ENCODE measurements at regions not wholly inside any gene's neighbourhood (a gene's known extent, or its start where the extent isn't known, plus 50 kb on each side); places are given as distances from the start of the nearest gene placed in this dataset.
"Not testable (repeated sequence)": the region's sequence is repeated elsewhere in the genome, so short reads cannot be mapped to it uniquely, and the experiment has no call there.

DNA sequence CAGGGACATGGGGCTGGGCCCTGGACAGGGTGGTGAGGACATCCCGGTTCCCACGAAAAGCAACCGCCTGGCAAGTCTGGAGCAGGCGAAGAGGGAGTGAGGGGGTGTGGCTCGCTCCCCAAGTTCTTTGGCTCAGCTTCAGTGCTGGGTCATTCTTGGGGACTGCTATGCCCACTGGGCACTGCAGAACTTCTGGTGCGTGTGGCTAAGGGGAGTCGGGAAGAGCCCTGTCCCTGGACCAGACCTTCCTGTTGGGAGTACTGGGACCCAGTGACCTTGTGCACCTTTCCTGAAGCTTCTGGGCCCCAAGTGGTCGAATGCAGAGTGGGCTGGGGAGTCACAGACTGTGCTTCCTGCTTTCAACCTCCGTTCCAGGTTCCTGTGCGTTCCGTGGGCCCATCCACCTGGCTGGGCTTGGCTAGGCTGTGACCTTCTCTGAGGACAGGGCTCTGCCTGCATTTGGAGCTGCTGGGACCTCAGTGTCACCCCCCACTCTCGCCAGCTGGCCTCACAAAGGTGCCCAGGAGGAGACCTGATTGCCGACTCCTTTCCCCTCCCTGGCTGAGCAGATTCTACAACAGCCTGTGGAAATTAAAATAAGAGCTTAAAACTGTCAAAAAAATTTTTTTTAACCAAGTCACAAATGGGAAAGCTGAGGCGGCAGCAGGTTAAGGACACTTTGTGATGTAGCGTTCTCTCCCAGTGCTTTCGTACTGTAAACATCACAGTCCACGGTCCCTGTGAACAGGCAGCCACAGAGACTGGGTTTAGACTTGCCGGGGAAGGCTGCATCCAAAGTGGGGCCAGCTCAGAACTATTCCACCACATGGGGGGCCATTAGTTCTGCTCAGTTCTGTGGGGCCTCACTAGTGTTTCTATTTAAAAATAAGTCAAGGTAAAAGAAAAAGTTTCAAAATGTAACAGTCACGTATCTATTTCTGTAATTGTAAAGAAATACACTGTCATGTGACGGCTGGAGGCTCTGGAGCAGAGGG is 63.8 kb upstream of the WNT7B start:
- DNase-seq, result no peak

DNA sequence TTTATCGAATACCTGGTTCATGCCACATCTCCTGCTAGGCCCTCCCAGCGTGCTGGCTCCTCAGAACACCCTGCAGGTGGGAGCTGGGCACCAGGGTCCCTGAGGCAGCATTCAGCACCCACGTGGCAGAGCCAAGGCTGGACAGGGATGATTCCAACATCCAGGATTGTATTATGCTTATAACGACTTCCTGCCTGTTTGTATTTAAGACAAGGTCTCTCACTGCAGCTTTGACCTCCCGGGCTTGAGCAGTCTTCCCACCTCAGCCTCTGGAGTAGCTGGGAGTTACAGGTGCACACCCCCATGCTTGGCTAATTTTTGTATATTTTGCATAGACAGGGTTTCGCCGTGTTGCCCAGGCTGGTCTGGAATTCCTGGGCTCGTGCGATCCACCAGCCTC is 64.7 kb upstream of the WNT7B start:
- no peak for DNase-seq

DNA sequence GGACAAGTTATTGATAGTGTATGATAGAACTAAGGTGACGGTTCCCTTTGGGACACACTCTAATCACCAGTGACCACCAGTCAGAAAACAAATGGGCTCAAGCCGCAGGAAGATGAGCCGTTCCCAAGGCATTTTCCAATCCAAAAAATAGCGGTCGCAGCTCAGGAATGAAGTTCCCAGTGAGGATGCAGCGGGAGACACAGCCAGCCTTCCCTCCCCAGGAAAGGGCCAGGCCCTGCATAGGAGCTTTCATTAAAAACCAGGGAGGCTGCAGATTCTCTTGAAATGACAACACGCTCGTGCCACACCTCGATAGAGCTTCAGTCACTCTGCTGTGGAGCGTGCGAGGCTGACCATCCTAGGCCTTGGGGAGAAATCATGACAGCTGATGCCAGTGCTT is 65.8 kb upstream of the WNT7B start:
- DNase-seq, result no peak

DNA sequence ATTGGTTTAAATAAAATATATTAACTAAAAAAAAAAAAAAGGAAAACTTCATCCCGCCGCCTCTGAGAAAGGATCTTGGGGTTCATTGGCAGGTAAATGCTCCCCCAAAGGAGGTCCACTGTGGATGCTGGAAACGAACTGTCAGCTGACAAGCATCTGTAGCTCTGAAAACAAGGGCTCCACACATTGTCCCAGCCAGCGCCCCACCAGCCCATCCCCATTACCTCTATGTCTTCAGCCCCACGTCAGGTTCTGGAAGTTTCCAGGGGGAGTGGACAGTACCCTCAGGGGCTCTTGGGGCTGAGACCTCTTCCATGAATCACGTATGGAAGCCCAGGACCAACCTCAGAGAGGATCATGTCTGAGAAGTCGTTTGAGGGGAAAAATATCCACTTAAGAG is 66.4 kb upstream of the WNT7B start:
- DNase-seq, result no peak

DNA sequence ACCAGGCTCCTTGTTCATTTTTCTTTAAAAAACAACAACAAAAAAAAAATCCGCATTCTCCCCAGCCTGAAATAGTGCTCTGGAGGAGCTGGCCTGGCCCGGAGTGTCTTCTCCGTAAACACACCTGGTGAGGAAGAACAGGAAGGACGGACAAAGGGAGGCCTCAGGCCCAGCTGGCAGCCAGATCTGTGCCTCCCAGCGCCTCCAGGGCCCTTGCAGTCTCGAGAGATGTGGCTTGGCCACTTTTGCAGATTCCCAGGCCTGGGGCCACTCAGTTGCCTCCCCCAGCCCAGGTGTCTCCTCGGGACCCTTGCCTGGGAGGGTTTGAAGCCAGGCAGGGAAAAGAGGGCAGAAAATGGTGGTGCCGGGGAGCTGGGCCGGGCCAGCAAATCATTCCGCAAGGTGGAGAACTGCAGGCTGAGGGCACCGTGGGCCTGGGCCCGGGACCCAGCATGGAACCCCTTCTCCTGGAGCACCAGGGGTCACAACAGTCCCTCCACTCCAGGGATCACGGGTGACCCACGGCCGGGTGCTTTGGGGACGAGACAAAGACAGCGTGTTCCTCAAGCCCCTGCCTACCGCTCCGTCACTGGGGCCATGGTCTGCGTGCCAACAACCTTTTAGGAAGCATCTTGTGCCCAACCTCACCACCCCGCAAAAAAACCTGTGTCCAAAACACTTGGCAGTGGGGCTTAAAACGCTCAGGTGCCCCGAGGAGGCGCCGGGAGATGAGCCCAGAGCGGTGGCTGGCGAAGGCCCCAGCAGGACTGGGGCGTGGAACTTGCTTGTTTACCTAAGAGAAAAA is 67.1 kb upstream of the WNT7B start:
- peak; percentile 18 for DNase-seq

DNA sequence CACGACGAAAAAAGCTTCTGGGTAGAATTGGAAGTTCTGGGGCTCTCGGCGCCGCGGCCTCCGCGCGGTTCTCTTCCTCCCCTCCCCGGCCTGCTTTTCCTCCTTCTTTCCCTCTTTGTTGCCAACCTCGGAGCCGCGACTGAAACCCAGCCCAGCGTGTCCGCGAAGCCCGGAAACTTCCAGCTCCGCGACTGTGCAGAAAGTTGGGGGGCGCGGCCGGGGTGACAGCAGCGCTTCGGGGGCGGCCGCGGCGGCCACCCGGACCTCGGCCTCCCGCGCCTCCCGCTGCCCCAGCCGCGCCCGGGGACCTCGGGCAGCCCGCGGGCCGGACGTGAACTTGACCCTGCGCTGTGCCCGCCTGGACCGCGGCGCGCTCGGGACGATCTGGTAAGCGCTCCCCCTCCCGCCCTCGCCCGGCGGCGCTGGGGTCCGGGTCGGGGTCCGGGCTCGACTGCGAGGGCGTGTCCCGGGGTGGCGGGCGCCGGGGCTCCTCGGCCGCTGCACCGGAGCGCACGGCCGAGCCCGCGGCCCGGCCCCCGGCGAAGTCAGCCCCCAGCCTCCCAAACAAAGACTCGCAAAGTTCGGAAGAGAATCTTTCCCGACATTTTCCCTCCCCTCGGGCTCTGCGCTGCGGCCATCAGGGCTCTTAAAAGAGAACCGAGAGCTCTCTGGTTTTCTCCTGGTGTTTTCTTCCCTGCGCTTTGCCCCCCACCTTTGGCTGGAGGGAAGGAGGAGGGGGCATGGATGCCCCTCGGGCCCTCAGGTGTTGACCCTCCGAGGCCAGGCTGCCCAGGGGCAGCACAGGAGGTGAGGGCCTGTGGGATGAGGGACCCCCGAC is 67.9 kb upstream of the WNT7B start:
- DNase-seq, result no peak

DNA sequence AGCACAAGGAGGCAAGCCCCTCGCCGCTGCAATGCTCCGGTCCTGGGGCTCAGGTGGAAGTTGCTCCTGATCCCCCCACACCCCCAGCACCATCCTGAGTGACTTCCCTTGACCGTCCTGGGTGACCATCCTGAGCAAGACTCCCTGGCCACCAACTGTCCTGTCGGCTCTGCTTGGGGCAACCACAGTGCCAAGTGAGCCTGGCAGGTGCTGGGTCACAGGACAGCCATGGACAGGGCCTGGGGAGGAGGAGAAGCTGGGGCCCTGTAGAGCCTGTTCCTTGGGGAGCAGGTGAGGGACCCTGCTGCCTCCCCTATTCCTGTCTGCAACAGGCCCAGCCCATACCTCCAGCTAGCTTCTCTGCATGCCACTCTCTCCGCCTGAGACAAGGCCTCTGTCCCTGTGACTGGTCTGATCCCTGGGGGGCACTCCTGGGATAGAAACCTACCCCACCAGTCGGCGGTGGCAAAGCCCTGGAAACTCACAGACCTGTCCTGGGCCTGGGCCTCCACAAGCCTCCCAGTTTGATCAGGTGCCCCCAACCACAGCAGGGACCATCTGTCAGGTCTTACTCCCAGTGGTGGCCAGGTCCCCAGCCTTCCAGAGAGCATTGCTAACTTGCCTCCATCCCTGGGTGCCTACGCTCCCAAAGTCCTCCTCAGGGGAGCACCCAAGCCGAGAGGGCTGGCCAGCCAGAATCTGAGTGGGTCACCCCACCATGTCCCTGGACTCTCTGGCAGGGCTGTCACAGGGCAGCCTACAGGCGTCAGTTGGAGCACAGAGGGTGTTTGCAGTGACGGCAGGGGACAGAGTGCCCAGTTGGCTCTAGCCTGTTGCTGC is 68.7 kb upstream of the WNT7B start:
- no peak for DNase-seq

DNA sequence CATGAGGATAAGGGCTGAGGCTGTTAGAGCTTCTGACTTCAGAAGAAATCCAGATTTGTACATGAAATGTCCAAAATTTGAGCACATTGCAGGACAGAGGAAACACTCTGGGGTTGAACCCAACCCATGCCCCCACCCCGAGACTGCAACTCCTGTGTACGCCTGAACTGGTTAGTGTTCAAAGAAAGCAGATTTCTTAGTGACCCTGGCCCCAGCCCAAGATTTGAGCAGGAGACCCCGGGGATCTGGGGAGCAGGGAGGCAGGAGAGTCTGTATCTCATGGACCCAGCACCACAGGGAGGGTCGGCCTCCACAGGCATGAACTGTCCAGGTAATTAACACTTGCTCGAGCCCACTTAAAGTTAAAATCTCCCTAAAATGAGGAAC is 69.3 kb upstream of the WNT7B start:
- DNase-seq, result no peak

DNA sequence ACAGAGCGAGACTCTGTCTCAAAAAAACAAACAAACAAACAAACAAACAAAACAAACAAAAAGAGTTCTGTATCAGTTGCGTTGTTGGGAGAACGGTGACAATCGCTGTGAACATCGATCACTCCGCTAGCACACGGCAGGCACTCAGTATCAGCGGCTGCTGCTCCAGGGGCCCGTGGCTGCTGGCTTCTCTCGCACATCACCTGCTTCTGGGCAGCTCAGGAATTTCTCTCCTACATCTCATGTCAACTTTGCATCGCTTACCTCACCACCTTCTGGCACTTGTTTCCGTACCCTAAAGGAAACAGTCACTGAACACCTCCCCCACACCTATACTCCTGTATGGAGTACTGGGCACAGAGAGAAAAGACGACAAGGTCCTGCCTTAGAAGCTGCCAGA is 70.3 kb upstream of the WNT7B start:
- no peak for DNase-seq

DNA sequence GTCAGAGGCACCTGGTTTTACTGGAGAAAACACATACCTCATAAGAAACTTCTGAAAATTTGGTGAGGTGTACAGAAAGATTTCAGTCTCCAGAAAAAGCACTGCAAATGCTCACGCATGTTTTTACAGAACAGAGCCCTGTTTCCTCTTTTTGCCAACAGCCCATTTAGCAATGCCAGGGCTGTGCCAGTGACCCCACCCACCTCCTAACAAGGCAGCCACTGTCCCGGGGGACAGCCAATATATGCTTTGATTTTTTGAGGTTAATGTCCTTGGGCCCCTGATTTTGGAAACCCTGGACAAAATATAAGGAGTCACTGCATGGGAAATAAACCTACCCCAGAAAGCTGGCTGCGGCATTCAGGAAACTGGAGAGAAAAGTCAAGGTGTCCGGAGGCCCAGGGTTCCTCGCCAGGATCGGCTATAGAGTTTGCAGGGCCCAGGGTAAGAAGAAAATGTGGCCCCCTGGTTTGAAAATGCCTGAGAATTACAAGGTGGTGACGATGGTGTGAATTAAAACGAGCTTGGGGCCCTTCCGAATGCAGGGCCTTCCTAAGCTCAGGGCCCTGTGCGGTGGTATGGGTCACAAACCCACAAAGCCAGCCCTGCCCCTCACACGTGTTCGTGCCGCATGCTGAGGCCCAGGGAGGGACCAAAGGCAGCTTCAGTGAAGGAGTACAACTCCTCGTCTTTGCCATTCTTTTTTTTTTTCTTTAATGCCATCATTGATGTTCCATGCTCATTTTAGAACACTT is 71.1 kb upstream of the WNT7B start:
- DNase-seq, result no peak

DNA sequence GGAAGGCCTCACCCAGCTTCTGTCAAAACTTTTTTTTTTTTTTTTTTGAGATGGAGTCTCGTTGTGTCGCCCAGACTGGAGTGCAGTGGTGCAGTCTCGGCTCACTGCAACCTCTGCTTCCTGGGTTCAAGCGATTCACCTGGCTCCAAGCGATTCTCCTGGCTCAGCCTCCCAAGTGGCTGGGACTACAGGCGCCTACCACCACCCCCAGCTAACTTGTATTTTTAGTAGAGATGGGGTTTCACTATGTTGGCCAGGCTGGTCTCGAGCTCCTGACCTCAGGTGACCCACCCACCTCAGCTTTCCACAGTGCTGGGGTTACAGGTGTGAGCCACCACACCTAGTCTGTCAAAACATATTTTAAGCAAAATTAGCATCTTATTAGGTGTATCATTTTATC is 71.7 kb upstream of the WNT7B start:
- DNase-seq, result not testable (repeated sequence)

DNA sequence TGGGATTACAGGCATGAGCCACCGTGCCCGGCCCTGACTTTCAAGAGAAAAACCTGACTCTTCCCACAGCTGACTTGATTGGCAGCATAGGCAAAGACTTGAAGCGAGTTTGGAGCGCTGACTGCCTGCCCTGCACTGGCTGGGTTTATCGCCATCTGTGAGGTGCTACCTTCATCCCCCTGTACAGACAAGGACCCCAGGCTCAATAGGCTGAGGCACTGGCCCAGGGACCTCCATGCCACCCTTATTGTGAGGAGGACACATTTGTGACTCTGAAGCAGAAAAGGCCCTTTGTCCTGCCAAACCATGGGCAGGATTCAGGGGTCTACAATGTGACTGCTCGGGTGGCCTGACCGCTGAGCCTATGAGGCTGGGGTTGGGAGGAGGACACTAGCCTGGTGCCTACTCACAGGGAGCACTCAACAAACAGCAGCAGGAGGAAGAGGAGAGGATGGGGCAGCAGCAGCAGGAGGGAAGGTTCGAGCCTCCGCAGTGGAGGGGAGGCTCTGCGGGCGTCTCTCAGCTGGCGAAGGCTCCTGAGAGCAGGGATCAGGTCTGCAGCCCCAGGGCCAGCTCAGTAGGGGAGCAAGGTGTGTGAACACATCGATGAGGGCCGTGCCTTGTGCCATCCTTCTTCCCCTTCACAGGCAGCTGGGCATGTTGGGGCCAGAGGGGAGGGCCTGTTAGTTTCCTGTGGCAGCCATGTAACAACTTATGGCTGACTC is 72.9 kb upstream of the WNT7B start:
- DNase-seq, result no peak

DNA sequence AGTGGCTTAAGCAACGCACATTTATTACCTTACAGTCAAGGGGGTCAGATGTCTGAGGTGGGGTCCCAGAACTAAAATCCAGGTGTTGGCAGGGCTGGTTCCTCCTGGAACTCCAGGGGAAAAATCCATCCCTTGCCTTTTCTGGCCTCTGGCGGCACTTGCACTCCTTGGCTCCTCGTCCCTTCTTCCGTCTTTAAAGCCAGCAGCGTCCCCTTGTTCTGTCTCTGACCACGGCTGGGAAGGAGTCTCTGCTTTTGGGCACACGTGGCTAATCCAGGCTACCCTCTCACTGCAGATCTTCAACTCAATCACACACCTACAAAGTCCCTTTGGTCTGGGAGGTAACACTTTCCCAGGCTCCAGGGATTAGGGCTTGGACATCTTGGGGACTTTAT is 73.5 kb upstream of the WNT7B start:
- DNase-seq, result no peak

DNA sequence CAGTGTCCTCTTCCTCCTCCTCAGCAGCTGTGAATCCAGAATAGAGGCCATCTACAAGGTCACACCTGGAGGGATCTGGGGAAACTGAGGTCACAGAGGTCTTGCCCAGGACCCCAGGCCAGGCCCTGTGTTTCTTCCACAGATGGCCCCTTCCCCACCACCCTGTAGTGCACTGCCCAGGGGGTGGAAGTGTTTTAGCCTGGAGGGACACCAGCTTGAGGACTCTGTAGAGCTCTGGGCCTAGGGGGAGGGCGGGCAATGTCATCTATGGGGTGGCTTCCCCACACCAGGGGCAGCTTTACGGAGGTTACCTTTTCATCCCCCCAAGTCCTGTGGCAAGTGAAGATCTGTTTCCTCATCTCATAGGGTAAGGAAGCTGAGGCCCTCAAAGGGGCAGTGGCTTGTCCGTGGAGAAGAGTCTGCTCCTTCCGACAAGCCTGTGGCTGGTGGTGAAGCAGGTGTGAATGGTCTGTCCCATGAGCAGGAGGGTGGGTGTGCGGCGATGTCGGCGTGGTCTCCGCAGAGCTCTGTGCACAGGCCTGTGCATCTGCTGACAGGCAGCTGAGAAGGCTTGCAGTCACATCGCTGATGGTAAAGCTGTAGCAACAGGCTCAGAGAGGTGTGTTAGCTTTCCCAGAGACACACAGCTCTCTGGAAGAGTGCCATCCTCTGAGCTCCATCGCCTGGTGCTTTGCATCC is 74.1 kb upstream of the WNT7B start:
- DNase-seq, result no peak

DNA sequence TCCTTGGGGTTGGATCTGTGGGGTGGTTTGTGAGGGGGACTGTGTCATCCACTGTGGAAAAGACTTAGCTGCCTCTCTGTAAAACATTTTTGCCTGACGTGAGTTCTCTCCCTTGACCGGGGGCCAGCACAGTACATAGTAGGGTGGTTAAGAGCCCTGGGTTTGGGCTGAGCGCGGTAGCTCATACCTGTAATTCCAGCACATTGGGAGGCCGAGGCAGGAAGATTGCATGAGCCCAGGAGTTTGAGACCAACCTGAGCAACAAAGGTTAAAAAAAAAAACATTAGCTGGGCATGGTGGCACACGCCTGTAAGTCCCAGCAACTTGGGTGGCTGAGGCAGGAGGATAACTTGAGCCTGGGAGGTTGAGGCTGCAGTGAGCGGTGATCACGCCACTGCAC is 74.7 kb upstream of the WNT7B start:
- no peak for DNase-seq

DNA sequence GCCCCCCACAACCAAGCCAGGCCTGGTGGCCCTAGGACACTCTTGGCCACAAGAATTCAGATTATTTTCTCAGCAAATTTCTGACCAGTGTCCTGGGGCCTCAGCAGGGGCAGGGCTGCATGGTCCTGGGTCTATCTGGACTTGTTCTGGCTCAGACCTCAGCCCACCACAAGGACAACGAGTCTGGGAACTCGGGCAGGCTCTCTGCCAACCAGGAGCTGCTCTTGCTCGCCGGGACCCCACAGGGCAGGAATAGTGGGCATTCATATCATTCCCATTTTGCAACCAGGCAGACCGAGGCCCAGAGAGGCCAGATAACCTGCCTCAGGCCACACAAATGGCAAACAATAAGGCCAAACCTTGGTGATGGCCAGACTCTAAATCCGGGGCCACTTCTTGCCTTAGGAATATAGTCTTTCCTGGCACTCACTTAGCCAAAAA is 75.4 kb upstream of the WNT7B start:
- DNase-seq, result no peak

DNA sequence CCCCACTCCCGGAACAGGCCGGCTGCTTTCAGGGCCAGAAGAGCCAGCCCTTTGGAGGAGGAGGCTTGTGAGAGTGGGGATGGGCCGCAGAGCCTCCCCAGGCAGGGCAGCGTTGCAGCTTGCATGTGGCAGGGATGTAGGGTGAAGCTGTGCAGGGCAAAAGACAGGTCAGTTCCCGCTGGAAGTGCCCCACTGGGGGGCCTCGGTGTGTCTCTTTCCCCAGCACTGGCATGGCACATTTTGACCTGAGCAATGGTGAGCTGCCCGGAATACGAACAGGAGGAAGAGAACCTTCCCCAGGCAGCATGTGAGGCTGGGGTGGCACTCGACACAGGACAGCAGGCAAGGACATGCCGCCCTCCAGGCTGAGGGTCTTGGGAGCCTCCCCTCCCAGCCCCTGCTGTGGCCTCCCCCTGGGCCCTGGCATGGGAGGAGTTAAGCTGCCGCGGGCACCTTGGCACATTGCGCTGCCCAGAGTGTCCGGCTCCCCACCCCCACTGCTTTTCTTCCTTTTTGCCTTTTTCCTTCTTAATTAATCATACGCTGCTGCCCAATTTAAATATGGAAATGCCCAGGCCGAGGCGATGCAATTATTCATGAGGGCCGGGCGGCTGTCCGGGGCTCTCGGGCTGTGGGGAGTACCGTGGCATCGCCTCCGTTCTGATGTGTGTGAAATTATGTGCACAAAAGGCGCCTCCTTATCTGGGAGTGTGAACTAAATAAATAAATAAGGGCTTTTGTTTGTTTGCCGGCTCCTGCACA is 76.0 kb upstream of the WNT7B start:
- DNase-seq, result peak; percentile 43

DNA sequence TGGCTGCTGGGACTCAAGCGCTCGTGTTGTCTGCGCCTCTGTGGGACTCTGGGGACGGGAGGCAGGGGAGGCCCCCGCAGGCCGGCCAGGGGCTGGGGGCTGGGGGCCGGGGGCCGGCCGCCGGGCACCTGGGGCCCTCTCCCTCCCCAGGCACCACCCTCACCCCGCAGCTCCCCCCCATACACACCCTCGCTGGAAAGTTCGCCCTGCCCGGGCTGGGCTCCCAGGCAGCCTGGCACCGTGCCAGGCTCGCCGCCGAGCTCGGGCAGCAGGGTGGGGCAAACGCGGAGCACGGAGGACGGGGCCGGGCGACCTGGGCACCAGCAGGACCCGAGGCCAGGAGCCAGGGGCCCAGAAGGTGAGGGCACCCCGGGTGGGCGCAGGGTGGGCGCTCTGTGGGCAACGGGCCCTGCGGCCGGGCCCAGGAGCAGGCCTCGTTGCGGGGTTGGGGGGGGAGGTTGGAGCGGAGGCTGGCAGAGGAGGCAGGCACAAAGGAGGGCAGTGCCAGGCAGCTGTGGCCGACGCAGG is 76.7 kb upstream of the WNT7B start:
- peak; percentile 43 for DNase-seq

Measured in kidney glomerular epithelial cell (primary cell).